HepG2 (cell line): ENCODE measurements at regions not wholly inside any gene's neighbourhood (a gene's known extent, or its start where the extent isn't known, plus 50 kb on each side); places are given as distances from the start of the nearest gene placed in this dataset.

ENCODE experiments used
- ATAC-seq: fragments of 200-7000 bp; cut with Tn5 transposase; 3 replicates; pipeline ENCODE4 v1.9.1; 2020; ENCODE audit warnings: mild to moderate bottlenecking, moderate library complexity
- BruUV-seq: library from RNA; stranded (reverse); fragments of 400-500 nt; replicated peaks from 2 replicates; lab custom pipeline; 2021; lab: Mats Ljungman, UMichigan
- CTCF ChIA-PET: fragments of 300-600 bp; formaldehyde crosslinking; extraction: SDS; loops from one replicate; lab custom pipeline; 2021; ENCODE audit warnings: low total read pairs, inconsistent platforms, low intra/inter-chr PET ratio; lab: Yijun Ruan, JAX
- POLR2A ChIA-PET: fragments of 350-600 bp; sonication (Branson Sonifier 250); formaldehyde crosslinking; loops from one replicate; lab custom pipeline; 2020; ENCODE audit warnings: antibody characterized with exemption, inconsistent platforms; lab: Yijun Ruan, JAX
- DNase-seq: peaks from one replicate; pipeline ENCODE4 v3.0.0-alpha.2; 2015; ENCODE audit warnings: low spot score
- FAIRE-seq: peaks from 3 replicates; lab custom pipeline; 2011; peaks lifted over from hg19 to GRCh38; lab: Jason Lieb, UNC
- H2AFZ ChIP-seq: one replicate; pipeline ENCODE4 v1.6.1; 2011; ENCODE audit warnings: low read length, inconsistent platforms
- H3K27ac ChIP-seq: fragments of 300-600 bp; 3 replicates; pipeline ENCODE4 v1.8.0; 2011; ENCODE audit warnings: mixed run types, mild to moderate bottlenecking, mixed read lengths, low read length, inconsistent platforms; ENCODE audit not compliant: insufficient read depth; ENCODE audit errors: extremely low read length
- H3K27me3 ChIP-seq, 2 experiments: fragments of 200-600 bp in 1 of 2; 2 replicates in 1 of 2; 3 replicates in 1 of 2; pipeline versions ENCODE4 v1.6.0 to v1.8.0; 2011; ENCODE audit warnings: low read length in 2 of 2, mild to moderate bottlenecking in 2 of 2, moderate library complexity in 2 of 2, inconsistent platforms in 1 of 2; ENCODE audit not compliant: insufficient read depth in 2 of 2, control insufficient read depth in 1 of 2
- H3K36me3 ChIP-seq, 2 experiments: fragments of 200-600 bp in 1 of 2; replicated peaks in 1 of 2; 2 replicates in 1 of 2; 3 replicates in 1 of 2; pipeline versions ENCODE4 v1.5.1 to v1.8.0; 2011; ENCODE audit warnings: low read length in 2 of 2, inconsistent platforms in 1 of 2; ENCODE audit not compliant: insufficient read depth in 2 of 2, control insufficient read depth in 1 of 2
- H3K4me1 ChIP-seq: 2 replicates; pipeline ENCODE4 v1.5.1; 2012; ENCODE audit warnings: low read length, inconsistent platforms; ENCODE audit not compliant: insufficient read depth
- H3K4me2 ChIP-seq: 2 replicates; pipeline ENCODE4 v1.6.0; 2011; ENCODE audit warnings: low read depth, low read length, inconsistent platforms
- H3K4me3 ChIP-seq, 3 experiments: fragments of 200-600 bp in 1 of 3; sonication (generic), shearing (Covaris generic) in 1 of 3; replicated peaks in 1 of 3; 2 replicates each; pipeline ENCODE4 v1.5.1; 2011 to 2016; ENCODE audit warnings: low read length in 3 of 3, inconsistent platforms in 2 of 3, low read depth in 2 of 3, mild to moderate bottlenecking in 2 of 3, control low read depth in 1 of 3, mixed read lengths in 1 of 3; ENCODE audit not compliant: insufficient read depth in 1 of 3
- H3K79me2 ChIP-seq: one replicate; pipeline ENCODE4 v1.6.1; 2011; ENCODE audit warnings: low read length, inconsistent platforms; ENCODE audit not compliant: insufficient read depth
- H3K9ac ChIP-seq: 2 replicates; pipeline ENCODE4 v1.6.0; 2011; ENCODE audit warnings: mild to moderate bottlenecking, low read depth, low read length, inconsistent platforms; ENCODE audit not compliant: insufficient read depth
- H3K9me3 ChIP-seq: 2 replicates; pipeline ENCODE4 v1.5.1; 2012; ENCODE audit warnings: mild to moderate bottlenecking, low read length
- H4K20me1 ChIP-seq: 2 replicates; pipeline ENCODE4 v1.6.0; 2011; ENCODE audit warnings: inconsistent platforms, mild to moderate bottlenecking, low read length, moderate library complexity; ENCODE audit not compliant: insufficient read depth
- BRD4 ChIP-seq: sonication (generic); formaldehyde crosslinking; IDR thresholded peaks from 2 replicates; pipeline ENCODE4 v1.4.0; 2020; ENCODE audit warnings: missing genetic modification reagents
- MTERF4 ChIP-seq: sonication (generic); formaldehyde crosslinking; IDR thresholded peaks from 2 replicates; pipeline ENCODE4 v1.8.0; 2023; ENCODE audit warnings: mild to moderate bottlenecking, missing genetic modification reagents
- NFE2 ChIP-seq: sonication (generic); formaldehyde crosslinking; IDR thresholded peaks from 2 replicates; pipeline ENCODE4 v1.4.0; 2020; ENCODE audit warnings: missing genetic modification reagents
- NFIB ChIP-seq: sonication (generic); formaldehyde crosslinking; IDR thresholded peaks from 2 replicates; pipeline ENCODE4 v1.9.0; 2021; ENCODE audit warnings: missing genetic modification reagents, mild to moderate bottlenecking, borderline replicate concordance
- RBM39 ChIP-seq: fragments of 200-400 bp; formaldehyde crosslinking; IDR thresholded peaks from one replicate; pipeline ENCODE4 v1.6.1; 2018; ENCODE audit warnings: antibody characterized with exemption, mild to moderate bottlenecking, low read depth, low read length; ENCODE audit not compliant: poor library complexity, severe bottlenecking
- U2AF2 ChIP-seq: fragments of 200-400 bp; formaldehyde crosslinking; IDR thresholded peaks from 2 replicates; pipeline ENCODE4 v1.6.1; 2017; ENCODE audit warnings: low read depth, mild to moderate bottlenecking, low read length
- ZBTB8A ChIP-seq: sonication (generic); formaldehyde crosslinking; IDR thresholded peaks from 2 replicates; pipeline ENCODE4 v1.4.0; 2020; ENCODE audit warnings: mild to moderate bottlenecking, low read depth, missing genetic modification reagents, borderline replicate concordance
- WGBS: methylation state at CpG from one replicate; pipeline ENCODE4 v1.1.6; 2017; ENCODE audit warnings: low lambda C conversion rate; 5-methylcytosine and 5-hydroxymethylcytosine counted together
- in situ Hi-C: cut with HindIII; loops from 2 replicates; pipeline ENCODE4 v1.10.0; 2017; ENCODE audit warnings: low pct_unique_long_range_greater_than_20kb; ENCODE audit not compliant: extremely low pct_ligation_motif_present
- intact Hi-C: fragments of 100-400 bp; cut with micrococcal nuclease; formaldehyde crosslinking; loops from one replicate; pipeline ENCODE4 v1.10.0; 2022; ENCODE audit not compliant: unreplicated experiment
- TF ChIP-seq, protein P1 (sequence below): sonication (generic); formaldehyde crosslinking; IDR thresholded peaks from 2 replicates; pipeline ENCODE4 v1.4.0; 2020; ENCODE audit warnings: missing genetic modification reagents

GRCh38 chr10:107450056-107450455 is 285.6 kb upstream of the SORCS1 start:
- no peak for ATAC-seq
- no peak overlapping the region for H3K4me2 ChIP-seq
- no peak overlapping the region for H3K9ac ChIP-seq
- no peak overlapping the region for H3K27ac ChIP-seq
- H2AFZ ChIP-seq = no peak overlapping the region
- TF ChIP-seq ZBTB8A (CRISPR knock-in tag) = no peak
- TF ChIP-seq MTERF4 (CRISPR knock-in tag) = no peak
- no peak for TF ChIP-seq U2AF2
- no peak for TF ChIP-seq BRD4 (CRISPR knock-in tag)
- no peak for TF ChIP-seq NFE2 (CRISPR knock-in tag)
- TF ChIP-seq, protein P1, sequence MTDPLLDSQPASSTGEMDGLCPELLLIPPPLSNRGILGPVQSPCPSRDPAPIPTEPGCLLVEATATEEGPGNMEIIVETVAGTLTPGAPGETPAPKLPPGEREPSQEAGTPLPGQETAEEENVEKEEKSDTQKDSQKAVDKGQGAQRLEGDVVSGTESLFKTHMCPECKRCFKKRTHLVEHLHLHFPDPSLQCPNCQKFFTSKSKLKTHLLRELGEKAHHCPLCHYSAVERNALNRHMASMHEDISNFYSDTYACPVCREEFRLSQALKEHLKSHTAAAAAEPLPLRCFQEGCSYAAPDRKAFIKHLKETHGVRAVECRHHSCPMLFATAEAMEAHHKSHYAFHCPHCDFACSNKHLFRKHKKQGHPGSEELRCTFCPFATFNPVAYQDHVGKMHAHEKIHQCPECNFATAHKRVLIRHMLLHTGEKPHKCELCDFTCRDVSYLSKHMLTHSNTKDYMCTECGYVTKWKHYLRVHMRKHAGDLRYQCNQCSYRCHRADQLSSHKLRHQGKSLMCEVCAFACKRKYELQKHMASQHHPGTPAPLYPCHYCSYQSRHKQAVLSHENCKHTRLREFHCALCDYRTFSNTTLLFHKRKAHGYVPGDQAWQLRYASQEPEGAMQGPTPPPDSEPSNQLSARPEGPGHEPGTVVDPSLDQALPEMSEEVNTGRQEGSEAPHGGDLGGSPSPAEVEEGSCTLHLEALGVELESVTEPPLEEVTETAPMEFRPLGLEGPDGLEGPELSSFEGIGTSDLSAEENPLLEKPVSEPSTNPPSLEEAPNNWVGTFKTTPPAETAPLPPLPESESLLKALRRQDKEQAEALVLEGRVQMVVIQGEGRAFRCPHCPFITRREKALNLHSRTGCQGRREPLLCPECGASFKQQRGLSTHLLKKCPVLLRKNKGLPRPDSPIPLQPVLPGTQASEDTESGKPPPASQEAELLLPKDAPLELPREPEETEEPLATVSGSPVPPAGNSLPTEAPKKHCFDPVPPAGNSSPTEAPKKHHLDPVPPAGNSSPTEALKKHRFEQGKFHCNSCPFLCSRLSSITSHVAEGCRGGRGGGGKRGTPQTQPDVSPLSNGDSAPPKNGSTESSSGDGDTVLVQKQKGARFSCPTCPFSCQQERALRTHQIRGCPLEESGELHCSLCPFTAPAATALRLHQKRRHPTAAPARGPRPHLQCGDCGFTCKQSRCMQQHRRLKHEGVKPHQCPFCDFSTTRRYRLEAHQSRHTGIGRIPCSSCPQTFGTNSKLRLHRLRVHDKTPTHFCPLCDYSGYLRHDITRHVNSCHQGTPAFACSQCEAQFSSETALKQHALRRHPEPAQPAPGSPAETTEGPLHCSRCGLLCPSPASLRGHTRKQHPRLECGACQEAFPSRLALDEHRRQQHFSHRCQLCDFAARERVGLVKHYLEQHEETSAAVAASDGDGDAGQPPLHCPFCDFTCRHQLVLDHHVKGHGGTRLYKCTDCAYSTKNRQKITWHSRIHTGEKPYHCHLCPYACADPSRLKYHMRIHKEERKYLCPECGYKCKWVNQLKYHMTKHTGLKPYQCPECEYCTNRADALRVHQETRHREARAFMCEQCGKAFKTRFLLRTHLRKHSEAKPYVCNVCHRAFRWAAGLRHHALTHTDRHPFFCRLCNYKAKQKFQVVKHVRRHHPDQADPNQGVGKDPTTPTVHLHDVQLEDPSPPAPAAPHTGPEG (CRISPR knock-in tag) = no peak
- no peak for TF ChIP-seq RBM39
- TF ChIP-seq NFIB (CRISPR knock-in tag) = no peak
- H3K4me1 ChIP-seq = no peaks in the 10 kb centered on the region
- POLR2A ChIA-PET = no interaction called here
- intact Hi-C loops = no loop called here
- no peak for FAIRE-seq
- no peak overlapping the region for H3K4me3 ChIP-seq
- no peaks in the 10 kb centered on the region for H3K79me2 ChIP-seq
- DNase-seq = no peak
- no peaks in the 10 kb centered on the region for H3K36me3 ChIP-seq
- in situ Hi-C loops = no loop called here
- CTCF ChIA-PET = no interaction called here
- H3K27me3 ChIP-seq = no peaks in the 10 kb centered on the region
- 39% methylated on average over 5 of the region's 5 CpGs for WGBS
- H3K9me3 ChIP-seq = peaks cover 78% of the 10 kb centered on the region
- H4K20me1 ChIP-seq = no peaks in the 10 kb centered on the region
- BruUV-seq = no TSS peak
